PC-9 (cell line): ENCODE measurements at regions not wholly inside any gene's neighbourhood (a gene's known extent, or its start where the extent isn't known, plus 50 kb on each side); places are given as distances from the start of the nearest gene placed in this dataset.
"Not testable (repeated sequence)": the region's sequence is repeated elsewhere in the genome, so short reads cannot be mapped to it uniquely, and the experiment has no call there.

Experiments used
- BruUV-seq: library from RNA; stranded (reverse); fragments of 400-500 nt; replicated peaks from 2 replicates; lab custom pipeline; 2021; lab: Mats Ljungman, UMichigan
- CTCF ChIA-PET: fragments of 300-600 bp; sonication (Branson Sonifier 250); formaldehyde crosslinking; loops from one replicate; lab custom pipeline; 2022; ENCODE audit warnings: antibody characterized with exemption; lab: Charles Lee
- POLR2A ChIA-PET: fragments of 300-600 bp; sonication (Branson Sonifier 250); formaldehyde crosslinking; loops from one replicate; lab custom pipeline; 2022; ENCODE audit warnings: antibody characterized with exemption; ENCODE audit not compliant: unreplicated experiment; lab: Charles Lee
- DNase-seq, 2 experiments: peaks; one replicate each; pipeline versions ENCODE4 v3.0.0 to v3.0.0-alpha.2; 2015 to 2022; ENCODE audit warnings: mixed read lengths in 1 of 2
- H2AFZ ChIP-seq: fragments of 200-600 bp; sonication (generic); 2 replicates; pipeline ENCODE4 v1.8.1; 2017; ENCODE audit warnings: antibody characterized with exemption
- H3F3A ChIP-seq: fragments of 200-600 bp; sonication (generic); 2 replicates; pipeline ENCODE4 v1.8.1; 2017; ENCODE audit warnings: antibody characterized with exemption, mild to moderate bottlenecking, low read depth; ENCODE audit not compliant: insufficient read depth
- H3K27ac ChIP-seq: fragments of 200-600 bp; sonication (generic); 2 replicates; pipeline ENCODE4 v1.6.1; 2016; ENCODE audit warnings: mixed run types
- H3K27me3 ChIP-seq: fragments of 200-600 bp; sonication (generic); 2 replicates; pipeline ENCODE4 v1.6.1; 2016; ENCODE audit warnings: low read depth, mixed run types; ENCODE audit not compliant: insufficient read depth
- H3K36me3 ChIP-seq: fragments of 200-600 bp; sonication (generic); 2 replicates; pipeline ENCODE4 v1.6.1; 2016; ENCODE audit warnings: low read depth, mixed run types
- H3K4me1 ChIP-seq: fragments of 200-600 bp; sonication (generic); replicated peaks from 2 replicates; pipeline ENCODE4 v1.6.1; 2016; ENCODE audit warnings: mixed run types; ENCODE audit not compliant: insufficient read depth
- H3K4me2 ChIP-seq: fragments of 200-600 bp; sonication (generic); 2 replicates; pipeline ENCODE4 v1.6.1; 2017; ENCODE audit warnings: mixed run types
- H3K4me3 ChIP-seq: fragments of 200-600 bp; sonication (generic); 2 replicates; pipeline ENCODE4 v1.6.1; 2016; ENCODE audit warnings: mixed run types
- H3K79me2 ChIP-seq: fragments of 200-600 bp; sonication (generic); 2 replicates; pipeline ENCODE4 v1.6.1; 2017; ENCODE audit warnings: low read depth, mixed run types
- H3K9me2 ChIP-seq: fragments of 200-600 bp; sonication (generic); 2 replicates; pipeline ENCODE4 v1.8.1; 2017; ENCODE audit warnings: mild to moderate bottlenecking; ENCODE audit not compliant: insufficient read depth
- H3K9me3 ChIP-seq: fragments of 200-600 bp; sonication (generic); 2 replicates; pipeline ENCODE4 v1.8.1; 2016; ENCODE audit warnings: low read depth; ENCODE audit not compliant: insufficient read depth
- H4K20me1 ChIP-seq: fragments of 200-600 bp; sonication (generic); 2 replicates; pipeline ENCODE4 v1.8.1; 2017; ENCODE audit not compliant: insufficient read depth
- EZH2 ChIP-seq: fragments of 200-600 bp; sonication (generic); IDR thresholded peaks from 2 replicates; pipeline ENCODE4 v1.8.0; 2017; ENCODE audit warnings: antibody characterized with exemption, low read depth
- intact Hi-C: fragments of 100-400 bp; cut with micrococcal nuclease; formaldehyde crosslinking; loops from one replicate; pipeline ENCODE4 v1.10.0; 2022; ENCODE audit not compliant: unreplicated experiment
- TF ChIP-seq, protein P1 (sequence below): fragments of 200-600 bp; sonication (generic); conservative IDR thresholded peaks from 2 replicates; pipeline ENCODE4 v1.6.1; 2017; ENCODE audit warnings: mixed run types, antibody characterized with exemption, mild to moderate bottlenecking, moderate library complexity

DNA sequence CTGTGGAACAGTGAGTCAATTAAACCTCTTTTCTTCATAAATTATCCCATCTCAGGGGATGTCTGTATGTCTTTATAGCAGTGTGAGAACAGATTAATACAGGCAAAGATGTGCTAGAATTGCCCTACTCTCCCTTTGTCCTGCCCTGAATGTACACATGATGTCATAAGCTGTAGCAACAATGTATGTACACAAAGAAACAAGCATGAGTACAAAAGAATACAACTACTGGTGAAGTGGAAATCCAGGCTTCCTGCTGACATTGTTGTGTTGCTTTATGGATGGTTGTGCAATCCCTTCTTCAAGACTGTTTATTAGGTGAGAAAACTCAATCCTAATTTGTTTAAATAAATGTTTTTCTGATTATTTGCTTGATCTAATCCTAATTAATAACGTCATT lies 446.6 kb downstream of the DSC3 start:
- H3K9me2 ChIP-seq: no peaks in the 10 kb centered on the region
- no peak overlapping the region for H2AFZ ChIP-seq
- H4K20me1 ChIP-seq: no peaks in the 10 kb centered on the region
- H3K4me2 ChIP-seq: no peak overlapping the region
- H3F3A ChIP-seq: no peaks in the 10 kb centered on the region
- H3K27me3 ChIP-seq: no peaks in the 10 kb centered on the region
- no TSS peak for BruUV-seq
- no peak for DNase-seq
- H3K79me2 ChIP-seq: no peaks in the 10 kb centered on the region
- no peak for TF ChIP-seq EZH2
- TF ChIP-seq, protein P1, sequence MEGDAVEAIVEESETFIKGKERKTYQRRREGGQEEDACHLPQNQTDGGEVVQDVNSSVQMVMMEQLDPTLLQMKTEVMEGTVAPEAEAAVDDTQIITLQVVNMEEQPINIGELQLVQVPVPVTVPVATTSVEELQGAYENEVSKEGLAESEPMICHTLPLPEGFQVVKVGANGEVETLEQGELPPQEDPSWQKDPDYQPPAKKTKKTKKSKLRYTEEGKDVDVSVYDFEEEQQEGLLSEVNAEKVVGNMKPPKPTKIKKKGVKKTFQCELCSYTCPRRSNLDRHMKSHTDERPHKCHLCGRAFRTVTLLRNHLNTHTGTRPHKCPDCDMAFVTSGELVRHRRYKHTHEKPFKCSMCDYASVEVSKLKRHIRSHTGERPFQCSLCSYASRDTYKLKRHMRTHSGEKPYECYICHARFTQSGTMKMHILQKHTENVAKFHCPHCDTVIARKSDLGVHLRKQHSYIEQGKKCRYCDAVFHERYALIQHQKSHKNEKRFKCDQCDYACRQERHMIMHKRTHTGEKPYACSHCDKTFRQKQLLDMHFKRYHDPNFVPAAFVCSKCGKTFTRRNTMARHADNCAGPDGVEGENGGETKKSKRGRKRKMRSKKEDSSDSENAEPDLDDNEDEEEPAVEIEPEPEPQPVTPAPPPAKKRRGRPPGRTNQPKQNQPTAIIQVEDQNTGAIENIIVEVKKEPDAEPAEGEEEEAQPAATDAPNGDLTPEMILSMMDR: no peak
- H3K9me3 ChIP-seq: no peaks in the 10 kb centered on the region
- no peak overlapping the region for H3K4me3 ChIP-seq
- no peaks in the 10 kb centered on the region for H3K4me1 ChIP-seq
- H3K36me3 ChIP-seq: no peaks in the 10 kb centered on the region
- ChIA-PET POLR2A (no interaction called here), CTCF (no interaction called here)
- H3K27ac ChIP-seq: no peak overlapping the region
- intact Hi-C loops: no loop called here

DNA sequence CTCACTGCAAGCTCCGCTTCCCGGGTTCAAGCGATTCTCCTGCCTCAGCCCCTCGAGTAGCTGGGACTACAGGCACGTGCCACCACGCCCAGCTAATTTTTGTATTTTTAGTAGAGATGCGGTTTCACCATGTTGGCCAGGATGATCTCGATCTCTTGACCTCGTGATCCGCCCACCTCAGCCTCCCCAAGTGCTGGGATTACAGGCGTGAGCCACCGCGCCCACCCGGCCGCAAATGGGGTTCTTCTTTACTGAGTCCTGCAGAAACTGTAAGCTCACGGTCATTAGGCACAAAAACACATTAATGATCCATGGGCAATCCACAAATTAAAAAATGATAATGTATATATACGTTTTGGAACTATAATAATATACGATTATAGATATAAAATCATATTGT lies 447.6 kb downstream of the DSC3 start:
- H3K79me2 ChIP-seq, H4K20me1 ChIP-seq, CTCF ChIA-PET, H3K9me2 ChIP-seq, intact Hi-C loops, H3K36me3 ChIP-seq, H3K9me3 ChIP-seq, BruUV-seq, H3K4me3 ChIP-seq, H3K27ac ChIP-seq, H2AFZ ChIP-seq, DNase-seq, POLR2A ChIA-PET, H3K4me2 ChIP-seq, H3F3A ChIP-seq, H3K4me1 ChIP-seq, H3K27me3 ChIP-seq: not testable (repeated sequence)

DNA sequence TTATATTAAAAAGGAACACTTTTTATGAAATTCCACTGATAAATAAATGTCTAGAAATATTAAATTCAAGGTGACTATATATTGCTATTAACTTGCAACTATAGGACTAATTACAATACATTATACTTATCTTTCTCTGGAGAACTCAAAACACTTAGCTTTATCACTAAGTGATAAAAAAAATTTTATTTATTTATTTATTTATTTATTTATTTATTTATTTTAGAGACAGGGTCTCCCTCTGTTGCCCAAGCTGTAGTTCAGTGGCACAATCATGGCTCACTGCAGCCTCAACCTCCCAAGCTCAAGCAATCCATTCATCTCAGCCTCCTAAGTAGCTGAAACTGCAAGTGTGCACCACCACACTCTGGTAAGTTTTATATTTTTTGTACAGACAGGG lies 451.1 kb downstream of the DSC3 start:
- DNase-seq: no peak
- Histone ChIP-seq H3K4me1 (no peaks in the 10 kb centered on the region), H2AFZ (no peak overlapping the region), H3K79me2 (no peaks in the 10 kb centered on the region), H3K27me3 (no peaks in the 10 kb centered on the region), H3F3A (no peaks in the 10 kb centered on the region), H3K27ac (no peak overlapping the region), H3K36me3 (no peaks in the 10 kb centered on the region), H3K4me2 (no peak overlapping the region), H3K4me3 (no peak overlapping the region), H3K9me3 (no peaks in the 10 kb centered on the region), H3K9me2 (no peaks in the 10 kb centered on the region), H4K20me1 (no peaks in the 10 kb centered on the region)
- BruUV-seq: no TSS peak
- TF ChIP-seq EZH2: no peak
- TF ChIP-seq, protein P1: no peak
- intact Hi-C loops: no loop called here
- CTCF ChIA-PET: no interaction called here
- POLR2A ChIA-PET: no interaction called here

DNA sequence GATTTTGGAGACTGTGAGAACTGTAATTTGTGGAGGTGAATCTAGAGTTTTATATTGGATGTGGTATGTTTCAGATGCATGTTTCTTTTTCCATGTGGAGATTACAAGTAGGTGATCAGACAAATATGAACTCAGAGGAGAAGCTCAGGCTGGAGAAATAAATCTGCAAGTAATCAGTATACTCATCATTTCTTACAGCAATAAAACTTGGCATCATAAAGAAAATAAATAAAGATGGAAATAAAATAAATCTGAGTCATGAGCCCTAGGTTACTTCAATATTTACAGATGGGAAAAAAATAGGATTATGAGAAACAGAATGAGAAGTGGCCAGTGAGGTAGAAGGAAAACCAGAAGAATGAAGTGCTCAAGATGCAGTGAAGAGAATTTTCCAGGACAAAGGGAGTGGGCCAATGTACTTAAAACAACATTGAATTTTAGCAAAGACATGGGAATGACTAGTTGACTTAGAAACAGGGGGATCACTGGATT lies 453.8 kb downstream of the DSC3 start:
- CTCF ChIA-PET: no interaction called here

More for the DNA sequence above, 453.8 kb downstream of the DSC3 start:
- no peak overlapping the region for H2AFZ ChIP-seq
- no peaks in the 10 kb centered on the region for H3K79me2 ChIP-seq
- DNase-seq: no peak
- no peak overlapping the region for H3K27ac ChIP-seq
- no peaks in the 10 kb centered on the region for H3K36me3 ChIP-seq
- no peaks in the 10 kb centered on the region for H3K4me1 ChIP-seq
- no peaks in the 10 kb centered on the region for H3K9me2 ChIP-seq
- no peaks in the 10 kb centered on the region for H3K9me3 ChIP-seq
- TF ChIP-seq, protein P1: no peak
- TF ChIP-seq EZH2: no peak
- H3K4me2 ChIP-seq: no peak overlapping the region
- no peaks in the 10 kb centered on the region for H3F3A ChIP-seq
- POLR2A ChIA-PET: no interaction called here
- BruUV-seq: no TSS peak
- H3K4me3 ChIP-seq: no peak overlapping the region
- H3K27me3 ChIP-seq: no peaks in the 10 kb centered on the region
- no peaks in the 10 kb centered on the region for H4K20me1 ChIP-seq
- intact Hi-C loops: no loop called here
